ENCODE measurements at regions not wholly inside any gene's neighbourhood (a gene's known extent, or its start where the extent isn't known, plus 50 kb on each side); places are given as distances from the start of the nearest gene placed in this dataset.

DNA sequence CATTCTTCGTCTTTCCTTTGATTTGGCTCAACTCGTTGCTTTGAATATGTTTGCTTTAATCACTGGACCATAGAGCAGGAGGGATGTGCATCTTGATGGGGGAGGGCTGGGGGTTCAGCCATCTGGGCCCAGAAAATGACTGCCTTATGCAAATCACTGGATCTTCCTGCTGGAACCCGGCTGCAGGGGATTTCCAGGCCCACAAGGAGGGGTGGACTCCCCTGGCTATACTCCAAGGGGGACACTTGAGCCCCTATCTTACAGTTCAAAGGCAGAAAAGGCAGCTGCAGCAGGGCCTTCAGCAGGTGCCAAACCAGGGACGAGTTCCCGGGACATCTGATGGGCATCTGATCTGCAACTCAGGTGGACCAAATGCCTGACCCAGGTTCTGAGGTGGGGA is 122.5 kb downstream of the DICER1 start:
- Histone ChIP-seq H3K4me3 (ENCODE audit: low read length) (no peak overlapping the region), H3K27ac (ENCODE audit: low read depth, low read length) (no peak overlapping the region), H3K27me3 (ENCODE audit: insufficient read depth, low read length) (no peaks in the 10 kb centered on the region), H3K9ac (ENCODE audit: low read depth, low read length) (no peak overlapping the region), H3K36me3 (ENCODE audit: insufficient read depth, low read length) (no peaks in the 10 kb centered on the region), H3K9me3 (ENCODE audit: insufficient read depth, low read depth, low read length) (peaks cover 16% of the 10 kb centered on the region; the same call in 1 of the 2 replicates), H3K4me1 (ENCODE audit: insufficient read depth, low read length) (no peaks in the 10 kb centered on the region)
- WGBS: 82% methylated on average over 5 of the region's 5 CpGs

- H3K4me1 ChIP-seq (ENCODE audit: insufficient read depth, low read length): no peaks in the 10 kb centered on the region
- no peak overlapping the region for H3K4me3 ChIP-seq (ENCODE audit: low read length)
- peaks cover 16% of the 10 kb centered on the region; the same call in 1 of the 2 replicates for H3K9me3 ChIP-seq (ENCODE audit: insufficient read depth, low read depth, low read length)
- WGBS: 85% methylated on average over 7 of the region's 8 CpGs
- no peak overlapping the region for H3K9ac ChIP-seq (ENCODE audit: low read depth, low read length)
- H3K36me3 ChIP-seq (ENCODE audit: insufficient read depth, low read length): no peaks in the 10 kb centered on the region
- no peaks in the 10 kb centered on the region for H3K27me3 ChIP-seq (ENCODE audit: insufficient read depth, low read length)
- H3K27ac ChIP-seq (ENCODE audit: low read depth, low read length): no peak overlapping the region
Measured at GRCh38 chr14:95033682-95034632, 123.4 kb downstream of the DICER1 start.

DNA sequence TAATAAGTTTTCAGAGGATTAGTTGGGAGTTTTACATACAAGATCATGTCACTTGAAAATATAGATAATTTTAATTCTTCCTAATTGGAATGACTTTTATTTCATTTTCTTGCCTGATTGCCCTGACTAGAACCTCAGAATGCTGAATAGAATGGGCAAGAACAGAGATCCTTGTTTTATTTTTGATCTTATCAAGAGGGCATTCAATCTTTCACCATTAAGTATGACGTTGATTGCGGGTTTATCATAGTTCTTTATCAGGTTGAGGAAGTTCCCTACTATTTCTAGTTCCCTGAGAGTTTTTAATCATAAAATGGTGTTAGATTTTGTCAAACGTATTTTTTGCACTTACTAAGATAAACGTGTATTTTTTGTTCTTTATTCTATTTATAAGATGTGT is 124.3 kb downstream of the DICER1 start:
- 83% methylated on average over 2 of the region's 4 CpGs for WGBS
- Histone ChIP-seq H3K36me3 (ENCODE audit: insufficient read depth, low read length) (no peaks in the 10 kb centered on the region), H3K9me3 (ENCODE audit: insufficient read depth, low read depth, low read length) (peaks cover 16% of the 10 kb centered on the region; the same call in 1 of the 2 replicates), H3K27ac (ENCODE audit: low read depth, low read length) (no peak overlapping the region), H3K9ac (ENCODE audit: low read depth, low read length) (no peak overlapping the region), H3K4me1 (ENCODE audit: insufficient read depth, low read length) (no peaks in the 10 kb centered on the region), H3K27me3 (ENCODE audit: insufficient read depth, low read length) (no peaks in the 10 kb centered on the region), H3K4me3 (ENCODE audit: low read length) (no peak overlapping the region)

- H3K36me3 ChIP-seq (ENCODE audit: insufficient read depth, low read length): no peaks in the 10 kb centered on the region
- peaks cover 3% of the 10 kb centered on the region; the same call in 1 of the 2 replicates for H3K9me3 ChIP-seq (ENCODE audit: insufficient read depth, low read depth, low read length)
- 90% methylated on average over 7 of the region's 7 CpGs for WGBS
- H3K27me3 ChIP-seq (ENCODE audit: insufficient read depth, low read length): no peaks in the 10 kb centered on the region
- no peaks in the 10 kb centered on the region for H3K4me1 ChIP-seq (ENCODE audit: insufficient read depth, low read length)
- H3K4me3 ChIP-seq (ENCODE audit: low read length): no peak overlapping the region
- H3K27ac ChIP-seq (ENCODE audit: low read depth, low read length): no peak overlapping the region
- no peak overlapping the region for H3K9ac ChIP-seq (ENCODE audit: low read depth, low read length)
Measured at GRCh38 chr14:95026851-95027463, 130.4 kb downstream of the DICER1 start.

GRCh38 chr14:95025941-95026340 is 131.4 kb downstream of the DICER1 start:
- Histone ChIP-seq H3K36me3 (ENCODE audit: insufficient read depth, low read length) (no peaks in the 10 kb centered on the region), H3K4me1 (ENCODE audit: insufficient read depth, low read length) (no peaks in the 10 kb centered on the region), H3K27ac (ENCODE audit: low read depth, low read length) (no peak overlapping the region), H3K9me3 (ENCODE audit: insufficient read depth, low read depth, low read length) (no peaks in the 10 kb centered on the region), H3K9ac (ENCODE audit: low read depth, low read length) (no peak overlapping the region), H3K27me3 (ENCODE audit: insufficient read depth, low read length) (no peaks in the 10 kb centered on the region), H3K4me3 (ENCODE audit: low read length) (no peak overlapping the region)
- WGBS: 97% methylated on average over 6 of the region's 6 CpGs

GRCh38 chr14:95025218-95025617 is 132.1 kb downstream of the DICER1 start:
- H3K9ac ChIP-seq (ENCODE audit: low read depth, low read length): no peak overlapping the region
- 64% methylated on average over 4 of the region's 4 CpGs for WGBS
- no peak overlapping the region for H3K27ac ChIP-seq (ENCODE audit: low read depth, low read length)
- H3K36me3 ChIP-seq (ENCODE audit: insufficient read depth, low read length): no peaks in the 10 kb centered on the region
- H3K4me3 ChIP-seq (ENCODE audit: low read length): no peak overlapping the region
- no peaks in the 10 kb centered on the region for H3K9me3 ChIP-seq (ENCODE audit: insufficient read depth, low read depth, low read length)
- no peaks in the 10 kb centered on the region for H3K4me1 ChIP-seq (ENCODE audit: insufficient read depth, low read length)
- no peaks in the 10 kb centered on the region for H3K27me3 ChIP-seq (ENCODE audit: insufficient read depth, low read length)

DNA sequence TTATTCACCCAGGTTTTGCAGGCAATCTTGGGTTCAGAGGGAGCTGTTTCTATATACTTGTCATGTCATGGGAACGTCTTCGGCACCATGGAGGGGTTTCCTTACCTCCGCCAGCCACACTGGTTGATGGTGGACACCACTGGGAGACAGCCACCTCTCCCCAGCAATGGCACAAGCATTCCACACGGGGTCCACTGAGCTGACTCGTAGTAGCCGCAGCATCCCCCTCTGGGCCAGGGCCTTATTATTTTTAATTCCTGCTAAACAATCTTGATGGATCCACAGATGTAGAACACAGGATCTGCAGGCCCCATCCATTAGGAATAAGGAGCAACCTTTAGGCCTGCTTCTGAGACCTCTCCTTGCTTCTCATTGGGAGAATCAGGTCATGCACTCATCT is 132.9 kb downstream of the DICER1 start:
- Histone ChIP-seq H3K36me3 (ENCODE audit: insufficient read depth, low read length) (no peaks in the 10 kb centered on the region), H3K4me3 (ENCODE audit: low read length) (no peak overlapping the region), H3K9ac (ENCODE audit: low read depth, low read length) (no peak overlapping the region), H3K9me3 (ENCODE audit: insufficient read depth, low read depth, low read length) (no peaks in the 10 kb centered on the region), H3K27me3 (ENCODE audit: insufficient read depth, low read length) (no peaks in the 10 kb centered on the region), H3K27ac (ENCODE audit: low read depth, low read length) (no peak overlapping the region), H3K4me1 (ENCODE audit: insufficient read depth, low read length) (no peaks in the 10 kb centered on the region)
- 95% methylated on average over 6 of the region's 6 CpGs for WGBS

GRCh38 chr14:95023886-95024285 is 133.4 kb downstream of the DICER1 start:
- WGBS: 90% methylated on average over 4 of the region's 4 CpGs

GRCh38 chr14:95023115-95023514 is 134.2 kb downstream of the DICER1 start:
- Histone ChIP-seq H3K27ac (ENCODE audit: low read depth, low read length) (no peak overlapping the region), H3K4me3 (ENCODE audit: low read length) (no peak overlapping the region)
- 97% methylated on average over 9 of the region's 9 CpGs for WGBS

More at GRCh38 chr14:95023886-95024285, 133.4 kb downstream of the DICER1 start:
- no peak overlapping the region for H3K9ac ChIP-seq (ENCODE audit: low read depth, low read length)
- H3K27ac ChIP-seq (ENCODE audit: low read depth, low read length): no peak overlapping the region
- no peaks in the 10 kb centered on the region for H3K9me3 ChIP-seq (ENCODE audit: insufficient read depth, low read depth, low read length)
- H3K4me1 ChIP-seq (ENCODE audit: insufficient read depth, low read length): no peaks in the 10 kb centered on the region
- no peak overlapping the region for H3K4me3 ChIP-seq (ENCODE audit: low read length)
- no peaks in the 10 kb centered on the region for H3K36me3 ChIP-seq (ENCODE audit: insufficient read depth, low read length)
- no peaks in the 10 kb centered on the region for H3K27me3 ChIP-seq (ENCODE audit: insufficient read depth, low read length)

DNA sequence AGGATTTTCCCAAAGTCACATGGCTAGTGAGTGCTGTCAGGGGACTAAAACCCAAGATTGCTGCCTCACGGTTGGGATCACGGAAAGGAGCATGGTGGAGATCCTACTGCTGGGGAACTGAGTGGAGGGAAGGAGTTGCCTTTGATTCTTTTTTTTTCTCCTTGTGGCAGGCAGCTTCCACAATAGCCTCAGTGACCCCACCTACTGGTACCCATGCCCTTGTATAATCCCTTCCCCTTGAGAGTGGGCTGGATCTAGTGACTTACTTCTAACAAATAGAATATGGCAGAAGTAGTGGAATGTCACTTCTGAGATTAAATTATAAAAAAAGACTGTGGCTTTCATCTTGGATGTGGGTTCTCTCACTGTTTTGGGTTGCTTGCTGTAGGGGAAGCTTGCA is 135.7 kb downstream of the DICER1 start:
- no peak overlapping the region for H3K4me3 ChIP-seq (ENCODE audit: low read length)
- no peaks in the 10 kb centered on the region for H3K36me3 ChIP-seq (ENCODE audit: insufficient read depth, low read length)
- no peak overlapping the region for H3K27ac ChIP-seq (ENCODE audit: low read depth, low read length)
- H3K9ac ChIP-seq (ENCODE audit: low read depth, low read length): no peak overlapping the region
- no peaks in the 10 kb centered on the region for H3K9me3 ChIP-seq (ENCODE audit: insufficient read depth, low read depth, low read length)
- WGBS: 84% methylated on average over 2 of the region's 2 CpGs
- no peaks in the 10 kb centered on the region for H3K4me1 ChIP-seq (ENCODE audit: insufficient read depth, low read length)
- H3K27me3 ChIP-seq (ENCODE audit: insufficient read depth, low read length): no peaks in the 10 kb centered on the region

More at GRCh38 chr14:95023115-95023514, 134.2 kb downstream of the DICER1 start:
- Histone ChIP-seq H3K9me3 (ENCODE audit: insufficient read depth, low read depth, low read length) (no peaks in the 10 kb centered on the region), H3K4me1 (ENCODE audit: insufficient read depth, low read length) (no peaks in the 10 kb centered on the region), H3K36me3 (ENCODE audit: insufficient read depth, low read length) (no peaks in the 10 kb centered on the region), H3K9ac (ENCODE audit: low read depth, low read length) (no peak overlapping the region), H3K27me3 (ENCODE audit: insufficient read depth, low read length) (no peaks in the 10 kb centered on the region)

DNA sequence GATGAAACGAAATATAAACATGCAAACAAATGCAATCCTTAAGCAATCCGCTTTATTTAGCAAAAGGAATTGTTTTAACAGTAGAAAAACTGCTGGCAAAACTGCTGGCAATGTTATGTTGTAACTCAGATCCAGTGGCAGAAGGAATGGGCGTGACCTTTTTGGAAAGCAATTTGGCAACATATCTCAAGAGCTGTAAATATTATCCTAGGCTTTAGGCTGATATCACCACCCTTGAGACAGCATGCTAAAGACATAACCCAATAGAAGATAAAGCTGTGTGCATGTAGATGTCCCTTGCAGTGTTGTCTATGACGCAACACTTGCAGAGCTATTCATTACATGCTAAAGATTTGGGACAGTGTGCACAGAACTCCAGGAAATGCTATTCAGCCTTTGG is 138.5 kb downstream of the DICER1 start:
- no peak overlapping the region for H3K9ac ChIP-seq (ENCODE audit: low read depth, low read length)
- no peaks in the 10 kb centered on the region for H3K4me1 ChIP-seq (ENCODE audit: insufficient read depth, low read length)
- no peak overlapping the region for H3K4me3 ChIP-seq (ENCODE audit: low read length)
- H3K27me3 ChIP-seq (ENCODE audit: insufficient read depth, low read length): no peaks in the 10 kb centered on the region
- no peaks in the 10 kb centered on the region for H3K9me3 ChIP-seq (ENCODE audit: insufficient read depth, low read depth, low read length)
- 92% methylated on average over 4 of the region's 4 CpGs for WGBS
- H3K27ac ChIP-seq (ENCODE audit: low read depth, low read length): no peak overlapping the region
- H3K36me3 ChIP-seq (ENCODE audit: insufficient read depth, low read length): no peaks in the 10 kb centered on the region

Measured in HUES64 (cell line).